Chondrocyte (in vitro differentiated cells): ENCODE measurements at regions not wholly inside any gene's neighbourhood (a gene's known extent, or its start where the extent isn't known, plus 50 kb on each side); places are given as distances from the start of the nearest gene placed in this dataset.

Source experiments
- DNase-seq: peaks from one replicate; pipeline ENCODE4 v3.0.0; 2021; ENCODE audit warnings: mixed read lengths, low spot score
- H3K27ac Mint-ChIP-seq: one replicate; pipeline ENCODE4 v1.8.0; 2021; ENCODE audit warnings: mild to moderate bottlenecking, moderate library complexity, mixed read lengths; ENCODE audit not compliant: unreplicated experiment
- H3K27me3 Mint-ChIP-seq: 2 replicates; pipeline ENCODE4 v1.8.0; 2021; ENCODE audit warnings: low read depth, mixed read lengths
- H3K36me3 Mint-ChIP-seq: 2 replicates; pipeline ENCODE4 v1.8.0; 2021; ENCODE audit warnings: low read depth, mixed read lengths
- H3K4me1 Mint-ChIP-seq: 2 replicates; pipeline ENCODE4 v1.8.0; 2021; ENCODE audit warnings: low read depth, mild to moderate bottlenecking, mixed read lengths
- H3K4me3 Mint-ChIP-seq: one replicate; pipeline ENCODE4 v1.8.0; 2021; ENCODE audit warnings: mild to moderate bottlenecking, moderate library complexity, mixed read lengths; ENCODE audit not compliant: unreplicated experiment
- H3K9me3 Mint-ChIP-seq: 2 replicates; pipeline ENCODE4 v1.8.0; 2021; ENCODE audit warnings: low read depth, mixed read lengths
- CTCF ChIP-seq: fragments of 200-600 bp; sonication (generic); IDR thresholded peaks from 2 replicates; pipeline ENCODE4 v1.5.0; 2021; ENCODE audit warnings: antibody characterized with exemption, mild to moderate bottlenecking, moderate library complexity

- no peak overlapping the region for H3K4me3 Mint-ChIP-seq
- no peaks in the 10 kb centered on the region for H3K36me3 Mint-ChIP-seq
- no peaks in the 10 kb centered on the region for H3K9me3 Mint-ChIP-seq
- H3K27ac Mint-ChIP-seq = no peak overlapping the region
- TF ChIP-seq CTCF = no peak
- no peak for DNase-seq
- peaks cover 23% of the 10 kb centered on the region for H3K27me3 Mint-ChIP-seq
- no peaks in the 10 kb centered on the region for H3K4me1 Mint-ChIP-seq
Measured at GRCh38 chr6:19986691-19987438, 149.7 kb downstream of the ID4 start.

GRCh38 chr6:19988555-19988954, 151.4 kb downstream of the ID4 start:
- H3K4me3 Mint-ChIP-seq = no peak overlapping the region
- no peak overlapping the region for H3K27ac Mint-ChIP-seq
- peaks cover 16% of the 10 kb centered on the region for H3K27me3 Mint-ChIP-seq
- no peaks in the 10 kb centered on the region for H3K4me1 Mint-ChIP-seq
- TF ChIP-seq CTCF = no peak
- no peaks in the 10 kb centered on the region for H3K9me3 Mint-ChIP-seq
- no peak for DNase-seq
- no peaks in the 10 kb centered on the region for H3K36me3 Mint-ChIP-seq

- Mint-ChIP-seq H3K4me3 (no peak overlapping the region), H3K36me3 (no peaks in the 10 kb centered on the region), H3K4me1 (no peaks in the 10 kb centered on the region), H3K27me3 (peaks cover 19% of the 10 kb centered on the region), H3K27ac (no peak overlapping the region), H3K9me3 (no peaks in the 10 kb centered on the region)
- no peak for DNase-seq
- TF ChIP-seq CTCF = no peak
Measured at GRCh38 chr6:19991176-19991575, 154.0 kb downstream of the ID4 start.

- Mint-ChIP-seq H3K27me3 (peaks cover 16% of the 10 kb centered on the region), H3K9me3 (peaks cover 5% of the 10 kb centered on the region), H3K4me1 (no peaks in the 10 kb centered on the region), H3K36me3 (no peaks in the 10 kb centered on the region), H3K4me3 (no peak overlapping the region), H3K27ac (no peak overlapping the region)
- no peak for DNase-seq
- TF ChIP-seq CTCF = no peak
Measured at GRCh38 chr6:19994909-19995308, 157.7 kb downstream of the ID4 start.

GRCh38 chr6:19995575-19996257, 158.5 kb downstream of the ID4 start:
- Mint-ChIP-seq H3K4me1 (no peaks in the 10 kb centered on the region), H3K27me3 (peaks cover 15% of the 10 kb centered on the region), H3K36me3 (no peaks in the 10 kb centered on the region), H3K27ac (no peak overlapping the region), H3K4me3 (no peak overlapping the region), H3K9me3 (peaks cover 6% of the 10 kb centered on the region)
- no peak for TF ChIP-seq CTCF
- no peak for DNase-seq
